GM19463 (cell line): ENCODE measurements at regions not wholly inside any gene's neighbourhood (a gene's known extent, or its start where the extent isn't known, plus 50 kb on each side); places are given as distances from the start of the nearest gene placed in this dataset.
A peak's percentile ranks its signal among the peaks of the same experiment; 100 is the strongest.
"Not testable (repeated sequence)": the region's sequence is repeated elsewhere in the genome, so short reads cannot be mapped to it uniquely, and the experiment has no call there.

Experiments
- ATAC-seq: cut with Tn5 transposase; IDR thresholded peaks from one replicate; pipeline ENCODE4 v1.9.1; 2021; ENCODE audit warnings: mild to moderate bottlenecking, moderate library complexity; ENCODE audit not compliant: unreplicated experiment

- no peak for ATAC-seq
Observed at GRCh38 chr2:75844651-75845050, 133.9 kb upstream of the GCFC2 start.

DNA sequence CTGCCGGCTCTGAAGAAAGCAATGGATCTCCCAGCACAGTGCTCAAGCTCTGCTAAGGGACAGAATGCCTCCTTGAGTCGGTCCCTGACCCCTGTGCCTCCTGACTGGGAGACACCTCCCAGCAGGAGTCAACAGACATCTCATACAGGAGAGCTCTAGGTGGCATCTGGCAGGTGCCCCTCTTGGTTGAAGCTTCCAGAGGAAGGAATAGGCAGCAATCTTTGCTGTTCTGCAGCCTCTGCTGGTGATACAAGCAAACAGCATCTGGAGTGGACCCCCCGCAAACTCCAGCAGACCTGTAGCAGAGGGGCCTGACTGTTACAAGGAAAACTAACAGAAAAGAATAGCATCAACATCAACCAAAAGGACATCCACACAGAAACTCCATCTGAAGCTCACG is 123.9 kb upstream of the GCFC2 start:
- ATAC-seq = not testable (repeated sequence)

DNA sequence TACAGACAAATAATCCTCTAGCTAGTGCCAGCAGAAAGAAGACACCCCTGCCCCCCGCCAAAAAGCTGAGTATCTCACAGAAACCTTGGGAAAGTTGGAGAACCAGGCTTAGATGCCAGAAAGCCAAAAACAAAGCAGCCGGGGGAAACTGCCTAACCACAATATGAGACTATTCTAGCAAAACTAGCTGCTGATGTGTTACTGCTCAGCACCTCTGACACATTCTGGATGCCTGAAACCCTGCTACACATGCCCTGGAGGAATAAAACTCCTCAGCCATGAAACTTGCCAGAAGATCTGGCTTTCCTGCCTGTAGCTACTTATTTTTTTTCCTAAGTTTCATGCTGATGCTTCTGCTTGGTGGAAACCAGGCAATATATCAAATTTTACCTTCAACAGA is 122.7 kb upstream of the GCFC2 start:
- ATAC-seq = no peak

DNA sequence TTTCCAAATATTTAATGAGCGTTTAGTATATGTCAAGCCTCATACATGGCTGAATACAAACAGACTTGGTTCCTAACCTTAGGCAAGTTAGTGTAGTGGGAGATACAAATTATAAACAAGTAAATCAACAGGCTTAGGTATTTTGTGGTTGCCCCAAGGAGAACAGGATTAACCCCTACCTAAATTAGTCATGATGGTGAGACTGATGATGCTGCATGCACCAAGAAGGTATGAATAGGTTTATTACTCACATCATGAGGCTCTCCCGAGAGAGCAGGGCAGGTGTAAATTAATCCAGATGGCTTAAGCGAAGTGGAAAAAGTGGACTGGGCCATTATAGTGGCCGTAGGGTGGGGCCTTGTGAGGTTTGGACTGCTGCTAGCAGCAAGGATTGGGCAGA is 118.1 kb upstream of the GCFC2 start:
- no peak for ATAC-seq

- not testable (repeated sequence) for ATAC-seq
Observed at GRCh38 chr2:75823515-75823914, 112.8 kb upstream of the GCFC2 start.

GRCh38 chr2:75822336-75822735 is 111.6 kb upstream of the GCFC2 start:
- no peak for ATAC-seq

DNA sequence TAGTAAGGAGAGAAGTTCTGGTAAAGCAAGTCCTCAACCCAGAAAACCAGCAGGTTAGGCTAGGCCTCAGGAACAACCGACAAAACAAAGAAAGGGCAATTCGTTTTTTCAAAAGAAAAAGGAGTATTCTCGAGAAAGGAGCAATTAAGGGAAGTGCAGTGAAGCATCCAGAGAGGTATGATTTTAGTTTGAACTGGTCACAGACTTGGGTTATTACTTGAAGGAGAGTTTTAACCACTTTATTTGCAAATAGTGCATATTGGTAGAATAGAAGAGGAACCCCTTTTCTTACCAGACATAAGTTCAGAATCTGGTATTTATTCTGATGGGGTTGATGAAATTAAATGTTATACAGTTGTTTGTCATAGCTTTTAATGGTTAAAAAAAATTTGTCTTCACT is 110.0 kb upstream of the GCFC2 start:
- ATAC-seq = no peak

GRCh38 chr2:75810611-75811330 is 100.1 kb upstream of the GCFC2 start:
- no peak for ATAC-seq

- ATAC-seq = no peak
Observed at GRCh38 chr2:75808793-75809535, 98.2 kb upstream of the GCFC2 start.

GRCh38 chr2:75807992-75808391 is 97.3 kb upstream of the GCFC2 start:
- no peak for ATAC-seq

DNA sequence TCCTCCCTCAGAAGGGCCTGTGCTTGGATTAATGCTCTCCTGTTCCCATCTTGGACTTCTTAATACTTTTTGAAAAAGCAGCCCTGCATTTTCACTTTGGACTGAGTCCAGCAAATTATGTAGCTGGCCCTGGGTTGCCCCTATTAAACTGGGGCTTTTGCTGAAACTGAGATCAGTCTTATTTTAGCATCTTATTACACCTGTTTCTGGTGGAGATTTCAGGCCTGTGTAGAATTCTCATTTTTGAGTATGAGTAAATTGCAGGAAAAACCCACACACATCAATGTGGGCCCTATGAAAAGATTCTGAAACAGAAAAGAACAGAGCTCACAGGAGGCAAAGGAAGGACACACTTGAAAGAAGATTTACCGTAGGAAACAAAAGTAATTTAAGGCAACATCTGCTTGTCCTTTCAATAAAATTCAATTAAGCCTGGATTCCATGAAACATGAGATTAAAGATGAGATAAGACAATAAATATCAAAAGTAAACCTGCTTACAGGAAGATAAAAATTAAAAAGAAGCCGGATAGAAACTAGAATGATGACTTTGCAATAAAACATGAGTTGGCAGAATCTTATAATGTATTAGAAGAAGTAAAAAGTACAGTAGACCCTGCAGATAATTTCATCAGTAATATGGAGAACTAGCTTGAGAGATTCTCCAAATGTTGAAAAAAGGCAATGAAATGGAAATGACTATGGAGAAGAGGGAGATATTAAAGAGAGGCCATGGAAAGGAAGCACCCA is 90.7 kb upstream of the GCFC2 start:
- peak; percentile 43 for ATAC-seq

- peak; percentile 72 for ATAC-seq
Observed at GRCh38 chr2:75800456-75800855, 89.7 kb upstream of the GCFC2 start.

- ATAC-seq = peak; percentile 39
Observed at GRCh38 chr2:75799859-75800258, 89.1 kb upstream of the GCFC2 start.

DNA sequence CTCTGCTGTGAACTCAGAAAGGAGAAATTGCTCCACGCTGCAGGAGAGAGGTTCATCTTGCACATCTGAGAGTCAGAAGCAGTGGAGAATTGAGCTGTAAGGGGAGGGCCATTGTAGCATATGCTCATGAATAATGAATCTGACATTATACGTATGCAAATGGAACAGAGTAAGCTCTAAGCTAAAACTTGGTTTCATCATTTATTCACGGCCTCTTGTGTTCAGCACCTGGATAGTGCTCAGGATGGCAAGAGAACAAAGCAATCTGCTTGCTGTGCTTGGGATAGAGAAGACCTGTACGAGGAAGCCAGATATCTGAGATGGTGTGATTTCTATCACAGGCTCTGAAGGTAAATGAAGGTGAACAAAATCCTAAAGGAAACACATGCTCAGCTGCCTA is 87.9 kb upstream of the GCFC2 start:
- ATAC-seq = no peak

GRCh38 chr2:75792996-75793395 is 82.3 kb upstream of the GCFC2 start:
- no peak for ATAC-seq

DNA sequence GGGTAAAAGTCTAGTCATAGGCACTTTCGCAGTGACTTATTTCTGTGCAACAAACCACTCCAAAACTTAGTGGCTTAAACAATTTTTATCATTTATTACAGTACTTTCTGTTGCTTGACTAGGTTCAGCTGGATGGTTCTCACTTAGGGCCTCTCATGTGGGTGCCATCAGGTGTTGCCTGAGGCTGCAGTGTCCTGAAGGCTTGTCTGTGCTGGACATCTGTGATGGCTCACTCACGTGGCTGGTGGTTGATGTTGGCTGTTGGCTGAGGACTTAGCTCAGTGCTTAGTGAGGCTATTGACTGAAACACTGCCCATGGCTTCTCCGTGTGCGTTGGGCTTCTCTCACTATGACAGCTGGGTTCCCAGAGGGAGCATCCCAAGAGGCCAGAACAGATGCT is 81.4 kb upstream of the GCFC2 start:
- no peak for ATAC-seq

GRCh38 chr2:75790814-75791467 is 80.2 kb upstream of the GCFC2 start:
- peak; percentile 50 for ATAC-seq

DNA sequence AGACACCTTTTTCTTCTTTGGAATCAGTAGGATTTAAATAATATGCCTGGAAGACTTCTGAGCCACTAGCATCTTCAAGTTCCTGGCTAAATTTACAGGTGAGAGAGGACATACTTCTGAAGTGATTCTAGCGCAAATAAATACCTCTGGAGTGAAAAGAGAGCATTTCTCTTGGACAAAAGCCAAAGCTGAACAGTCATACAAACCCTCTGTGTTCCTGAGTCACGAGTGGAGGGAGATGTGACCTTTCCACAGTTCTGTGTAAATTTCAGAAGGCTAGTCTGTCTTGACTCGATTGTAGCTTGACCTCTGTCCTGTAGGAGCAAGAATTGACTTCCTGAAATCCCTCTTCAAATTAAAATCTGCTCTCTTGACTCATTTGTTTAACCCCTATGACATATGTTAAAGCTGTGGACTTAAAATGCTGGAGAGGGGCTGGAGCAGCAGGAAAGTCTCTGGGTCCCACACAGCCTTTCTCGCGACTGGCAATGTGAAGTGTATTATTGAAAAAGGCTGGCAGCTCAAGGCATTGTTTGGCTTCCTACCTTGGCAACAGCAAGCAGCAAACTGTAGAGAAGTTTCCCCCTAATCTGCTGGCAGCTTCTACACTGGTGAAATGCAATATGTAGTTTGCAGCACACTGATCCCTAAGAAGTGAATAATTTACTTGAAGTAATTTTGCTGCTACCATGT is 79.6 kb upstream of the GCFC2 start:
- ATAC-seq = no peak

GRCh38 chr2:75788902-75789301 is 78.2 kb upstream of the GCFC2 start:
- no peak for ATAC-seq

GRCh38 chr2:75788154-75788553 is 77.4 kb upstream of the GCFC2 start:
- no peak for ATAC-seq
